ENCODE measurements at regions not wholly inside any gene's neighbourhood (a gene's known extent, or its start where the extent isn't known, plus 50 kb on each side); places are given as distances from the start of the nearest gene placed in this dataset.

- TF ChIP-seq CTCF (IDR thresholded peaks at IDR 0.05) (no peak), POLR2A (IDR thresholded peaks at IDR 0.05) (no peak)
Observed at GRCh38 chr4:10889819-10890218, 205.3 kb upstream of the CLNK start.
